H1 (cell line): ENCODE measurements at regions not wholly inside any gene's neighbourhood (a gene's known extent, or its start where the extent isn't known, plus 50 kb on each side); places are given as distances from the start of the nearest gene placed in this dataset.

ENCODE experiments used
- CTCF ChIA-PET: fragments of 300-600 bp; sonication (Branson Sonifier 250); formaldehyde crosslinking; loops from one replicate; lab custom pipeline; 2021; ENCODE audit not compliant: partially characterized antibody; lab: Charles Lee
- POLR2A ChIA-PET: fragments of 300-600 bp; sonication (Branson Sonifier 250); formaldehyde crosslinking; loops from one replicate; lab custom pipeline; 2021; ENCODE audit warnings: inconsistent platforms; ENCODE audit not compliant: partially characterized antibody; lab: Charles Lee
- DNase-seq, 2 experiments: peaks; one replicate each; pipeline versions ENCODE4 v3.0.0 to v3.0.0-alpha.2; 2010 to 2022; ENCODE audit warnings: low spot score in 2 of 2, low read depth in 1 of 2, mixed read lengths in 1 of 2
- FAIRE-seq: peaks from 2 replicates; lab custom pipeline; 2011; peaks lifted over from hg19 to GRCh38; lab: Jason Lieb, UNC
- H2AFZ ChIP-seq: 2 replicates; pipeline ENCODE4 v1.8.1; 2012; ENCODE audit warnings: low read length, inconsistent platforms
- H2AK5ac ChIP-seq: 2 replicates; pipeline ENCODE4 v1.6.1; 2013; ENCODE audit warnings: low read depth, low read length
- H2BK120ac ChIP-seq: replicated peaks from 2 replicates; pipeline ENCODE3; 2013; ENCODE audit warnings: low read depth, low read length, inconsistent platforms
- H2BK12ac ChIP-seq: 2 replicates; pipeline ENCODE4 v1.6.1; 2013; ENCODE audit warnings: low read depth, low read length
- H2BK15ac ChIP-seq: 2 replicates; pipeline ENCODE4 v1.6.1; 2013; ENCODE audit warnings: low read length
- H2BK20ac ChIP-seq: 2 replicates; pipeline ENCODE4 v1.6.1; 2013; ENCODE audit warnings: low read length
- H2BK5ac ChIP-seq: 2 replicates; pipeline ENCODE4 v1.6.1; 2013; ENCODE audit warnings: low read depth, low read length
- H3K14ac ChIP-seq: 2 replicates; pipeline ENCODE4 v1.6.1; 2013; ENCODE audit warnings: inconsistent platforms; ENCODE audit not compliant: insufficient read length
- H3K18ac ChIP-seq: 2 replicates; pipeline ENCODE4 v1.6.1; 2013; ENCODE audit warnings: low read length; ENCODE audit errors: extremely low read depth
- H3K23ac ChIP-seq: 2 replicates; pipeline ENCODE4 v1.6.1; 2013; ENCODE audit warnings: inconsistent platforms; ENCODE audit not compliant: insufficient read length
- H3K23me2 ChIP-seq: 2 replicates; pipeline ENCODE4 v1.6.1; 2013; ENCODE audit warnings: low read depth, low read length
- H3K27ac ChIP-seq: 2 replicates; pipeline ENCODE4 v1.6.1; 2011; ENCODE audit warnings: low read depth, low read length, inconsistent platforms
- H3K27me3 ChIP-seq, 4 experiments: replicated peaks in 1 of 4; 1 replicate in 1 of 4; 2 replicates in 3 of 4; pipeline versions ENCODE4 v1.6.1 to v1.8.1; 2011 to 2013; ENCODE audit warnings: low read length in 3 of 4, mild to moderate bottlenecking in 3 of 4, inconsistent platforms in 2 of 4, mixed read lengths in 2 of 4, moderate library complexity in 1 of 4; ENCODE audit not compliant: control insufficient read depth in 3 of 4, insufficient read depth in 3 of 4; ENCODE audit errors: extremely low read depth in 1 of 4
- H3K36me3 ChIP-seq, 4 experiments: 2 replicates each; pipeline versions ENCODE4 v1.6.1 to v1.8.1; 2011 to 2013; ENCODE audit warnings: mild to moderate bottlenecking in 4 of 4, low read length in 3 of 4, moderate library complexity in 2 of 4, control low read depth in 1 of 4, inconsistent platforms in 1 of 4; ENCODE audit not compliant: insufficient read depth in 4 of 4, control insufficient read depth in 2 of 4
- H3K4ac ChIP-seq: replicated peaks from 2 replicates; pipeline ENCODE3; 2013; ENCODE audit warnings: low read length, low read depth, mixed read lengths, inconsistent platforms; ENCODE audit not compliant: insufficient read length
- H3K4me1 ChIP-seq, 4 experiments: replicated peaks in 1 of 4; 1 replicate in 1 of 4; 2 replicates in 3 of 4; pipeline versions ENCODE4 v1.6.1 to v1.8.1; 2011 to 2013; ENCODE audit warnings: low read length in 3 of 4, inconsistent platforms in 2 of 4, mixed read lengths in 1 of 4; ENCODE audit not compliant: insufficient read depth in 4 of 4, control insufficient read depth in 3 of 4
- H3K4me2 ChIP-seq, 2 experiments: 2 replicates each; pipeline versions ENCODE4 v1.6.1 to v1.8.1; 2011 to 2013; ENCODE audit warnings: low read depth in 2 of 2, low read length in 2 of 2, control low read depth in 1 of 2, inconsistent platforms in 1 of 2, mild to moderate bottlenecking in 1 of 2; ENCODE audit not compliant: insufficient read depth in 1 of 2
- H3K4me3 ChIP-seq, 4 experiments: fragments of 200-600, 300-600 bp in 1 of 4; sonication (generic), shearing (Covaris generic), sonication (Bioruptor Twin) in 1 of 4; 2 replicates each; pipeline versions ENCODE4 v1.5.1 to v1.8.1; 2011 to 2016; ENCODE audit warnings: low read length in 4 of 4, low read depth in 3 of 4, control low read depth in 2 of 4, inconsistent platforms in 2 of 4, mild to moderate bottlenecking in 2 of 4, mixed read lengths in 1 of 4, moderate library complexity in 1 of 4; ENCODE audit not compliant: insufficient read depth in 2 of 4; ENCODE audit errors: extremely low read depth in 1 of 4
- H3K56ac ChIP-seq: replicated peaks from 2 replicates; pipeline ENCODE3; 2013; ENCODE audit warnings: low read depth, mild to moderate bottlenecking, mixed read lengths, low read length, inconsistent platforms; ENCODE audit not compliant: insufficient read length
- H3K79me1 ChIP-seq: 2 replicates; pipeline ENCODE4 v1.6.1; 2013; ENCODE audit warnings: low read depth, low read length, control low read depth
- H3K79me2 ChIP-seq, 2 experiments: 2 replicates each; pipeline versions ENCODE4 v1.6.1 to v1.8.1; 2012 to 2013; ENCODE audit warnings: low read length in 2 of 2, mild to moderate bottlenecking in 2 of 2, inconsistent platforms in 1 of 2; ENCODE audit not compliant: insufficient read depth in 2 of 2, control insufficient read depth in 1 of 2
- H3K9ac ChIP-seq, 4 experiments: replicated peaks in 1 of 4; 1 replicate in 1 of 4; 2 replicates in 3 of 4; pipeline versions ENCODE4 v1.6.1 to v1.8.1; 2011 to 2013; ENCODE audit warnings: low read depth in 3 of 4, low read length in 3 of 4, control low read depth in 2 of 4, mild to moderate bottlenecking in 2 of 4, moderate library complexity in 2 of 4, inconsistent platforms in 1 of 4; ENCODE audit errors: extremely low read depth in 1 of 4
- H3K9me3 ChIP-seq, 2 experiments: 2 replicates each; pipeline versions ENCODE4 v1.6.1 to v1.8.1; 2012 to 2013; ENCODE audit warnings: mild to moderate bottlenecking in 2 of 2, moderate library complexity in 2 of 2, control low read depth in 1 of 2, inconsistent platforms in 1 of 2, low read depth in 1 of 2, low read length in 1 of 2, mixed read lengths in 1 of 2; ENCODE audit not compliant: insufficient read depth in 2 of 2
- H4K20me1 ChIP-seq, 2 experiments: replicated peaks in 1 of 2; 2 replicates each; pipeline versions ENCODE3 to v1.8.1; 2011 to 2013; ENCODE audit warnings: inconsistent platforms in 2 of 2, low read length in 2 of 2, mild to moderate bottlenecking in 1 of 2; ENCODE audit not compliant: insufficient read depth in 2 of 2, control insufficient read depth in 1 of 2
- H4K5ac ChIP-seq: 2 replicates; pipeline ENCODE4 v1.6.1; 2013; ENCODE audit warnings: low read length, low read depth, mixed read lengths, inconsistent platforms; ENCODE audit not compliant: insufficient read length
- H4K8ac ChIP-seq: 2 replicates; pipeline ENCODE4 v1.8.0; 2013; ENCODE audit warnings: mild to moderate bottlenecking, moderate library complexity, low read length, inconsistent platforms; ENCODE audit not compliant: insufficient read depth; ENCODE audit errors: extremely low read depth
- H4K91ac ChIP-seq: replicated peaks from 2 replicates; pipeline ENCODE3; 2013; ENCODE audit warnings: low read length, mixed read lengths, inconsistent platforms; ENCODE audit not compliant: insufficient read length
- ATF2 ChIP-seq: IDR thresholded peaks from 2 replicates; pipeline ENCODE4 v1.6.1; 2012; ENCODE audit warnings: low read length, inconsistent platforms
- BCL11A ChIP-seq, 2 experiments: IDR thresholded peaks; one replicate each; pipeline ENCODE4 v1.6.1; 2011; ENCODE audit warnings: low read depth in 2 of 2, low read length in 2 of 2, mild to moderate bottlenecking in 2 of 2
- CREB1 ChIP-seq: IDR thresholded peaks from 2 replicates; pipeline ENCODE4 v1.6.1; 2012; ENCODE audit warnings: inconsistent platforms
- EP300 ChIP-seq, 2 experiments: IDR thresholded peaks; 1 replicate in 1 of 2; 2 replicates in 1 of 2; pipeline ENCODE4 v1.6.1; 2011 to 2012; ENCODE audit warnings: low read depth in 2 of 2, low read length in 2 of 2, mild to moderate bottlenecking in 2 of 2, borderline replicate concordance in 1 of 2, inconsistent platforms in 1 of 2, moderate library complexity in 1 of 2
- JUND ChIP-seq: IDR thresholded peaks from 2 replicates; pipeline ENCODE4 v1.6.1; 2011; ENCODE audit warnings: mild to moderate bottlenecking, improper control_type of control experiment, low read length
- RBBP5 ChIP-seq: IDR thresholded peaks from 2 replicates; pipeline ENCODE4 v1.7.1; 2012; ENCODE audit warnings: low read depth, mild to moderate bottlenecking, inconsistent platforms, low read length, moderate library complexity, borderline replicate concordance
- SIX5 ChIP-seq: IDR thresholded peaks from 2 replicates; pipeline ENCODE4 v1.6.1; 2011; ENCODE audit warnings: mild to moderate bottlenecking, low read depth, low read length
- TAF7 ChIP-seq: optimal IDR thresholded peaks from 2 replicates; pipeline ENCODE3; 2011; ENCODE audit warnings: low read depth, mild to moderate bottlenecking, inconsistent platforms, low read length, moderate library complexity, borderline replicate concordance
- ZNF274 ChIP-seq: IDR thresholded peaks from 2 replicates; pipeline ENCODE4 v1.7.0; 2012; ENCODE audit warnings: low read length, borderline replicate concordance; ENCODE audit errors: extremely low read depth
- WGBS, 2 experiments: shearing (Covaris generic) in 1 of 2; methylation state at CpG; one replicate each; pipeline versions ENCODE4 v1.1.6 to v1.1.7; 2013 to 2015; ENCODE audit warnings: low lambda C conversion rate in 2 of 2, mixed read lengths in 2 of 2, inconsistent platforms in 1 of 2, low coverage in 1 of 2, missing lambda C conversion rate in 1 of 2; ENCODE audit not compliant: insufficient replicate concordance in 2 of 2, insufficient coverage in 1 of 2, insufficient read length in 1 of 2; ENCODE audit errors: extremely low coverage in 1 of 2, missing lambda C conversion rate in 1 of 2; 5-methylcytosine and 5-hydroxymethylcytosine counted together
- TF ChIP-seq, protein P1 (sequence below): IDR thresholded peaks from 2 replicates; pipeline ENCODE4 v1.6.1; 2012; ENCODE audit warnings: inconsistent platforms

DNA sequence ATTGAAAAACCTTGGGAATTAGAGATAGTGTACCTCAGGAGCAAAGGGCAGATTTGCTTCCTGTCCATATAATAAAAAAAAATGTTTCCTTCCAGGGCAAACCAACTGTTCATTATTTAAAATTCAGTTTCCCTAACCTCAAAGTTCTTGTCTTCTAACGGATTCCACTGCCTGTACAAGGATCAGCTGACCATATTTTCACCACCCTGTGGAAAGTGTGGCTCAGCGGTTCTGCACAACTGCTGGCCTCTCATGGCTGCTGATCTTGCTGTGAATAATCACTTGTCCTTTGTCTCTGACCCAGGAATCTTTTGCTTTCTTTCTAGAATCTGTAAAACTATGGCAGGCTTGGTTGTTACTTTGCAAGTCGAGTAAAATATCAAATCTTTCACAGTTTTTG is 1732.5 kb upstream of the RAG2 start:
- ChIA-PET CTCF (no interaction called here), POLR2A (no interaction called here)
- TF ChIP-seq BCL11A (IDR thresholded peaks at IDR 0.05; ENCODE audit: low read depth in 2 of 2, low read length in 2 of 2) (no peak), SIX5 (no peak), EP300 (IDR thresholded peaks at IDR 0.05; ENCODE audit: borderline replicate concordance in 1 of 2, low read depth in 2 of 2, low read length in 2 of 2) (no peak), CREB1 (no peak), JUND (no peak), RBBP5 (no peak), ATF2 (no peak), ZNF274 (no peak), TAF7 (no peak)
- TF ChIP-seq, protein P1, sequence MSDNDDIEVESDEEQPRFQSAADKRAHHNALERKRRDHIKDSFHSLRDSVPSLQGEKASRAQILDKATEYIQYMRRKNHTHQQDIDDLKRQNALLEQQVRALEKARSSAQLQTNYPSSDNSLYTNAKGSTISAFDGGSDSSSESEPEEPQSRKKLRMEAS: no peak

More for the DNA sequence above, 1732.5 kb upstream of the RAG2 start:
- Histone ChIP-seq H4K5ac (no peak overlapping the region), H3K27ac (no peak overlapping the region), H2BK120ac (no peak overlapping the region), H3K79me1 (no peaks in the 10 kb centered on the region), H3K27me3 (no peaks in the 10 kb centered on the region), H3K36me3 (no peaks in the 10 kb centered on the region), H3K4ac (no peak overlapping the region), H4K20me1 (no peaks in the 10 kb centered on the region), H3K23ac (no peak overlapping the region), H3K23me2 (no peaks in the 10 kb centered on the region), H3K4me1 (no peaks in the 10 kb centered on the region), H2BK20ac (no peak overlapping the region), H3K4me2 (no peak overlapping the region), H2BK12ac (no peak overlapping the region), H2AK5ac (no peak overlapping the region), H2BK15ac (no peak overlapping the region), H3K56ac (no peak overlapping the region), H3K9me3 (no peaks in the 10 kb centered on the region), H3K79me2 (no peaks in the 10 kb centered on the region), H3K18ac (no peak overlapping the region), H3K4me3 (no peak overlapping the region), H4K91ac (no peak overlapping the region), H2AFZ (no peak overlapping the region), H3K9ac (no peak overlapping the region), H4K8ac (no peak overlapping the region), H2BK5ac (no peak overlapping the region), H3K14ac (no peak overlapping the region)
- WGBS, 2 experiments: 93% methylated on average over 3 of the region's 3 CpGs; no CpG with 5 or more reads in 1 of the 2 experiments
- DNase-seq (no peak), FAIRE-seq (no peak)
